ENCODE measurements at regions not wholly inside any gene's neighbourhood (a gene's known extent, or its start where the extent isn't known, plus 50 kb on each side); places are given as distances from the start of the nearest gene placed in this dataset.

DNA sequence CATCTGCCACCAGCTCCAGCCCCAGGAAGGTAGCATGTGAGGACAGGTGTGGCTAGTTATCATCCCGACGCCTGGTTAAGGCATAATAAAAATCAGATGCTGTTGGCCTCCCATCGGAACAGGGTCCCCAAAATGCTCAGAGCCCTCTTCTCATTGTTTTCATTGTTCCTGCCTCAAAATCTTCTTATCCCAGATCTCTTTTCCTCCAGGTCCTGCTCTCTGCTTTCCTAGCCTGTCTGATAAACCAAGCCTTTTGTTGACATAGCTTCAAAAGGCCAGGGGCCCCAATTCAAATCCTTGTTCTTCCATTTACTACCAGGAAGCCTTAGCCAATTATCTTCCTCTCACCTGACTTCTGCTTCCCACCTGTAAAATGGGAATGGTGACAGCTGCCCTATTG is 130.1 kb upstream of the ADRA1B start:
- TF ChIP-seq GATA2 (IDR thresholded peaks at IDR 0.05; ENCODE audit: low read depth, low read length) (no peak), GATA3 (IDR thresholded peaks at IDR 0.05; ENCODE audit: low read depth, low read length) (no peak)

All from SH-SY5Y (cell line).